ENCODE measurements at regions not wholly inside any gene's neighbourhood (a gene's known extent, or its start where the extent isn't known, plus 50 kb on each side); places are given as distances from the start of the nearest gene placed in this dataset.

DNA sequence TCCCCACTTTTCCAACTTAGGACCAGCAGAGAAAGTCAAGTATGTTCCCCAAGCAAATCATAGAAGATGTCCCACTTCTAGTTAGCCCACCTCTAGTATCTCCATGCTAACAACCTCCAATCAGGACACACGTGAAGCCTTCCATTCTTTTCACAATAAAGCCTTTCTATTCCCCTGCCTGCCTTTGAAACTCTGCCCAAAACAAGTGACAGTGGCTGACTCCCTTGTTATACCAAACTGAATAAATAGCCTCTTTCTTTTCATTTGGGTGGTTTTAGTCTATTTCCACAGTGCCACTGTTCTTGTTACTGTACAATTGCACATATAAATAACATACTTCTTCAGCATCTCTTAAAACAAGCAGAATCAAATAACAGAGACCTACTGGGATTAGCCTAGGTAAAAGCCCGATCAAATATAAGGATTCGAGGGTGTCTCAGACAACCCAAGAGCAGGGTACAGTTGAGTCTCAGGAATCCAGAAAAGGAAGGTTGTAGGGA, 118.0 kb upstream of the NPHP3 start:
- H3K4me3 Mint-ChIP-seq: no peak overlapping the region
- DNase-seq: no peak
- TF ChIP-seq, protein P1, sequence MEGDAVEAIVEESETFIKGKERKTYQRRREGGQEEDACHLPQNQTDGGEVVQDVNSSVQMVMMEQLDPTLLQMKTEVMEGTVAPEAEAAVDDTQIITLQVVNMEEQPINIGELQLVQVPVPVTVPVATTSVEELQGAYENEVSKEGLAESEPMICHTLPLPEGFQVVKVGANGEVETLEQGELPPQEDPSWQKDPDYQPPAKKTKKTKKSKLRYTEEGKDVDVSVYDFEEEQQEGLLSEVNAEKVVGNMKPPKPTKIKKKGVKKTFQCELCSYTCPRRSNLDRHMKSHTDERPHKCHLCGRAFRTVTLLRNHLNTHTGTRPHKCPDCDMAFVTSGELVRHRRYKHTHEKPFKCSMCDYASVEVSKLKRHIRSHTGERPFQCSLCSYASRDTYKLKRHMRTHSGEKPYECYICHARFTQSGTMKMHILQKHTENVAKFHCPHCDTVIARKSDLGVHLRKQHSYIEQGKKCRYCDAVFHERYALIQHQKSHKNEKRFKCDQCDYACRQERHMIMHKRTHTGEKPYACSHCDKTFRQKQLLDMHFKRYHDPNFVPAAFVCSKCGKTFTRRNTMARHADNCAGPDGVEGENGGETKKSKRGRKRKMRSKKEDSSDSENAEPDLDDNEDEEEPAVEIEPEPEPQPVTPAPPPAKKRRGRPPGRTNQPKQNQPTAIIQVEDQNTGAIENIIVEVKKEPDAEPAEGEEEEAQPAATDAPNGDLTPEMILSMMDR (IDR thresholded peaks at IDR 0.05): no peak
- no peaks in the 10 kb centered on the region for H3K9me3 Mint-ChIP-seq
- no peak overlapping the region for H3K27ac Mint-ChIP-seq
- H3K36me3 Mint-ChIP-seq (ENCODE audit: low read depth): no peaks in the 10 kb centered on the region
- H3K27me3 Mint-ChIP-seq (ENCODE audit: low read depth, poor library complexity): peaks cover 20% of the 10 kb centered on the region
- no peaks in the 10 kb centered on the region for H3K4me1 Mint-ChIP-seq

DNA sequence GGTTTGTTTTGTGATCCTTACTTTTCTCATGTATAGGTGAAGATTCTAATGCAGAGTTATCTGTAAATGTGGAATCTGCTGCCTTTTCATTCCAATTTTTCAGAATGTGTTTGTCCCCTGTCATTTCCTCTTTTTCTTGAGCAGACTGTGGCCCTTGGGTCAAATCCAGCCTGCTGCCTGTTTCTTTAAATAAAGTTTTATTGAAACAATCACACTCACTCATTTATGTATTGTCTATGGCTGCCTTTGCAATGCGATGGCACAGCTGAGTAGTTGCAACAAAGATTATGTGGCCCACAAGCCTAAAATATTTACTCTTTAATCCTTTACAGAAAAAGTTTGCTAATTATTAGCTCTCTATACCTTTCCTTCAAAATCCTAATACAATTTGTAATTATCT, 116.3 kb upstream of the NPHP3 start:
- DNase-seq: no peak
- no peaks in the 10 kb centered on the region for H3K9me3 Mint-ChIP-seq
- TF ChIP-seq, protein P1 (IDR thresholded peaks at IDR 0.05): no peak
- H3K4me1 Mint-ChIP-seq: no peaks in the 10 kb centered on the region
- no peak overlapping the region for H3K27ac Mint-ChIP-seq
- no peaks in the 10 kb centered on the region for H3K36me3 Mint-ChIP-seq (ENCODE audit: low read depth)
- no peak overlapping the region for H3K4me3 Mint-ChIP-seq
- H3K27me3 Mint-ChIP-seq (ENCODE audit: low read depth, poor library complexity): peaks cover 20% of the 10 kb centered on the region

DNA sequence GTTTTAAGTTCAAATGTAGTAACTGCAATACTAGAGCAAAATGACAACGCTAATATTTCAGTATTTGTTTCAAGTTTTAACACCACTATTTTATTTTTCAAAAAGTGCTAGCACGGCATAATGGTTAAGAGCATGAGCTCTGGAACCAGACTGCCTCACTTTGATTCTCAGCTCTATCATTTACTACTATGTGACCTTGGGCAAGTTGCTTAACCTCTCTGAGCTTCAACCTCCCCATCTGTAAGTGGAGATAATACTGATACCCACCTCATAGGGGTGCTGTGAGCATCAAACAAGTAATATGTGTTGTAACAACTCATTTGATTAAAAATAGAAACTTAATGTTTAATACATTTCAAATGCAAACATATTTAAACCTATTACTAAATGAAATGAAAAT, 115.4 kb upstream of the NPHP3 start:
- H3K36me3 Mint-ChIP-seq (ENCODE audit: low read depth): no peaks in the 10 kb centered on the region
- TF ChIP-seq, protein P1 (IDR thresholded peaks at IDR 0.05): no peak
- H3K27ac Mint-ChIP-seq: no peak overlapping the region
- no peak overlapping the region for H3K4me3 Mint-ChIP-seq
- no peaks in the 10 kb centered on the region for H3K9me3 Mint-ChIP-seq
- DNase-seq: no peak
- peaks cover 20% of the 10 kb centered on the region for H3K27me3 Mint-ChIP-seq (ENCODE audit: low read depth, poor library complexity)
- H3K4me1 Mint-ChIP-seq: no peaks in the 10 kb centered on the region

DNA sequence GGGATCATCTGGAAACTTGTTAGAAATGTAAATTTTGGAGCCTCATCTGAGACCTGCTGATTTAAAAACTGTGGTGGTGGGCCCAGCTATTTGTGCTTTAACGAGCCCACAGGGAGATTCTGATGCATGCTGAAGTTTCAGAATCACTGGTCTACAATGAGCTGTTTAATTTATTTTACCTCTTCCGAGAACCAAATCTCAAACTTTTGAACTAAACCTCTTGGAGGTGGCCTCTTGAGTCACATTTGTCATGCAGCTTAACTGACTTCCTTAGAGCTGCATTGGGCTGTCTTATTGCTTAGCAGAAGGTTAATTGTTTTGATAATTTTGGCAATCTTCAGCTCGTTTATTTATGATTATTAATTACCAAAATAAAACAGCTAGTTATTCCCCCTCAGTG, 112.1 kb upstream of the NPHP3 start:
- Mint-ChIP-seq H3K27ac (no peak overlapping the region), H3K4me3 (no peak overlapping the region), H3K36me3 (ENCODE audit: low read depth) (no peaks in the 10 kb centered on the region), H3K27me3 (ENCODE audit: low read depth, poor library complexity) (peaks cover 10% of the 10 kb centered on the region), H3K4me1 (no peaks in the 10 kb centered on the region), H3K9me3 (no peaks in the 10 kb centered on the region)
- DNase-seq: no peak
- TF ChIP-seq, protein P1 (IDR thresholded peaks at IDR 0.05): no peak

DNA sequence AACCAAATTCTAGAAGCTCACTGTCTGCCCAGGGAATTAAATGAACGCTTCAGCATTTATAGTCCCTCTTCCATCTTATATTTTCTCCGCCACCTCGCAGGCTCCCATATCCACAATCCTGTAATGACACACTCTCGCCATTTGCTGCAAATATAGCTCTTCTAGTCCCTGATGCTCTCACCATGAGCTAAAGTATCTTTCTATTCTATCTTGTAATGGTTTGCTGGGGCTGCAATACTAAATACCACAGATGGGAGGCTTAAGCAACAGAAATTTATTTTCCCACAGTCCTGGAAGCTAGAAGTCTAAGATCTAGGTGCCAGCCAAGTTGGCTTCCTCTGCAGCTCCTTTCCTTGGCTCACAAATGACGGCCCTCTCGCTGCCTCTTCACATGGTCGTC, 106.9 kb upstream of the NPHP3 start:
- DNase-seq: no peak
- no peaks in the 10 kb centered on the region for H3K4me1 Mint-ChIP-seq
- no peaks in the 10 kb centered on the region for H3K27me3 Mint-ChIP-seq (ENCODE audit: low read depth, poor library complexity)
- no peaks in the 10 kb centered on the region for H3K36me3 Mint-ChIP-seq (ENCODE audit: low read depth)
- H3K9me3 Mint-ChIP-seq: peaks cover 4% of the 10 kb centered on the region
- TF ChIP-seq, protein P1 (IDR thresholded peaks at IDR 0.05): no peak
- no peak overlapping the region for H3K4me3 Mint-ChIP-seq
- no peak overlapping the region for H3K27ac Mint-ChIP-seq

DNA sequence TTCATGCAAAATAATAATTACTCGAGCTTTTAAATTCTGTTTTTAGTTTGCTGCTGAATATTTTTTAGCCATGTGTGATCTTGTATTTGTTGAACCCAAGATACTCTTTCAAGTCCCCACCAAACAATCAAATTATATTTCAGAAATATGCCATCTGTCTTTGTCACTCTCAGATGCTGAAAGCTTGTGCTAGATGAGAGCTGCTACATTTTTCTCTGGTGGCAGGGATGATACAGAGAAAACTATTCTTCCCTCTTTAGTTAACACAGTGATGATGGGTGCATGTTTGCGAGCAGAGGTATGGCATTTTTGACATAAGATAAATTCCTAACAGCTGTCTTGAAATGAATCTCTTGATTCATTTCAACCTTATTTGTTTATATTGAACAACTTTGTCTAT, 100.6 kb upstream of the NPHP3 start:
- Mint-ChIP-seq H3K4me1 (no peaks in the 10 kb centered on the region), H3K9me3 (peaks cover 4% of the 10 kb centered on the region), H3K27me3 (ENCODE audit: low read depth, poor library complexity) (peaks cover 4% of the 10 kb centered on the region), H3K36me3 (ENCODE audit: low read depth) (no peaks in the 10 kb centered on the region), H3K4me3 (no peak overlapping the region), H3K27ac (no peak overlapping the region)
- TF ChIP-seq, protein P1 (IDR thresholded peaks at IDR 0.05): no peak
- DNase-seq: no peak
